ENCODE measurements at regions not wholly inside any gene's neighbourhood (a gene's known extent, or its start where the extent isn't known, plus 50 kb on each side); places are given as distances from the start of the nearest gene placed in this dataset.

DNA sequence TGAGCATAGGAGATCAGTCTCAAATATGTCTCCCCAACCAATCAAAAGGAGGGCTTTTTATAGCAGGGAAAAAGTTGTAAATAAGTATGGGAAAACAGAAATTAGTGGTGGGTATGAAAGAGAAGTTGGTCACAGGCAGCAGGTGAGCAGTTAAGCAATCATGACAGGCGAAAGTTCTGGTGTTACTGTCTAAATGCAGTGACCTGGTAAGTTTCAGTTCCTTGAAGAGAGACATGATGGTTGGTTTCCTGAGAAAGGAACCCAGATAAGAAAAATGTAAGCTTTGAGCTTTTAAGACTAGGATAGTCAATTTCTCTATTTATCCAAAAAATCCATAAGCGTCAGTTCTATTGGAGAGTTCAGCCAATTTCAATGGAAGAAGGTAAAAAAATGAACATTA, 466.2 kb upstream of the FLRT2 start:
- TF ChIP-seq CBX8 (IDR thresholded peaks at IDR 0.05) (no peak), CHD2 (IDR thresholded peaks at IDR 0.05; ENCODE audit: low read length, partially characterized antibody) (no peak), HDAC2 (IDR thresholded peaks at IDR 0.05) (no peak), POLR2A (IDR thresholded peaks at IDR 0.05; ENCODE audit: low read length) (no peak)
- TF ChIP-seq, protein P1, sequence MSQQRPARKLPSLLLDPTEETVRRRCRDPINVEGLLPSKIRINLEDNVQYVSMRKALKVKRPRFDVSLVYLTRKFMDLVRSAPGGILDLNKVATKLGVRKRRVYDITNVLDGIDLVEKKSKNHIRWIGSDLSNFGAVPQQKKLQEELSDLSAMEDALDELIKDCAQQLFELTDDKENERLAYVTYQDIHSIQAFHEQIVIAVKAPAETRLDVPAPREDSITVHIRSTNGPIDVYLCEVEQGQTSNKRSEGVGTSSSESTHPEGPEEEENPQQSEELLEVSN (IDR thresholded peaks at IDR 0.05; ENCODE audit: borderline replicate concordance, low read depth): no peak
- TF ChIP-seq, protein P2, sequence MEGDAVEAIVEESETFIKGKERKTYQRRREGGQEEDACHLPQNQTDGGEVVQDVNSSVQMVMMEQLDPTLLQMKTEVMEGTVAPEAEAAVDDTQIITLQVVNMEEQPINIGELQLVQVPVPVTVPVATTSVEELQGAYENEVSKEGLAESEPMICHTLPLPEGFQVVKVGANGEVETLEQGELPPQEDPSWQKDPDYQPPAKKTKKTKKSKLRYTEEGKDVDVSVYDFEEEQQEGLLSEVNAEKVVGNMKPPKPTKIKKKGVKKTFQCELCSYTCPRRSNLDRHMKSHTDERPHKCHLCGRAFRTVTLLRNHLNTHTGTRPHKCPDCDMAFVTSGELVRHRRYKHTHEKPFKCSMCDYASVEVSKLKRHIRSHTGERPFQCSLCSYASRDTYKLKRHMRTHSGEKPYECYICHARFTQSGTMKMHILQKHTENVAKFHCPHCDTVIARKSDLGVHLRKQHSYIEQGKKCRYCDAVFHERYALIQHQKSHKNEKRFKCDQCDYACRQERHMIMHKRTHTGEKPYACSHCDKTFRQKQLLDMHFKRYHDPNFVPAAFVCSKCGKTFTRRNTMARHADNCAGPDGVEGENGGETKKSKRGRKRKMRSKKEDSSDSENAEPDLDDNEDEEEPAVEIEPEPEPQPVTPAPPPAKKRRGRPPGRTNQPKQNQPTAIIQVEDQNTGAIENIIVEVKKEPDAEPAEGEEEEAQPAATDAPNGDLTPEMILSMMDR (IDR thresholded peaks at IDR 0.05): no peak
